A204.1 (cell line): ENCODE measurements at regions not wholly inside any gene's neighbourhood (a gene's known extent, or its start where the extent isn't known, plus 50 kb on each side); places are given as distances from the start of the nearest gene placed in this dataset.
"Not testable (repeated sequence)": the region's sequence is repeated elsewhere in the genome, so short reads cannot be mapped to it uniquely, and the experiment has no call there.

Experiments
- FAIRE-seq: peaks from 2 replicates; lab custom pipeline; 2012; peaks lifted over from hg19 to GRCh38; lab: Jason Lieb, UNC

DNA sequence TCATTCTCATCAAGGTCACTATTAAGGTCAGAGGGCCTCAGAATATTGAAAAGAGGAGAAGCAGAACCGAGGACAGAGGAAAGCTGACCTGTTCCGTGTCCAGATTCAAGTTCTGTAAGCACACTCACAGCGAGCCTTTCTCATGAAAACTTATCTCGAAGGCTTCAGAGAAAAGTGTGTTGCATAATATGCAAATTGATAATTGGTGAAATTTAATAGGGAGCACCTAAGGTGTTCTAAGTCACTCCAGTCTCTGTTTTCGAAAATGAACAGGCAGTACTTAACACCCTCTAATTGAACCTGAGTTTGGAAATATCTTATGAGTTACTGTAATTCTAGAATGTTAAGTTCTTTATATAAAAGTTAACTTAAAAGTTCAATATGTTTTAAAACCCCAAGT is 181.2 kb upstream of the PDE10A start:
- FAIRE-seq = no peak

DNA sequence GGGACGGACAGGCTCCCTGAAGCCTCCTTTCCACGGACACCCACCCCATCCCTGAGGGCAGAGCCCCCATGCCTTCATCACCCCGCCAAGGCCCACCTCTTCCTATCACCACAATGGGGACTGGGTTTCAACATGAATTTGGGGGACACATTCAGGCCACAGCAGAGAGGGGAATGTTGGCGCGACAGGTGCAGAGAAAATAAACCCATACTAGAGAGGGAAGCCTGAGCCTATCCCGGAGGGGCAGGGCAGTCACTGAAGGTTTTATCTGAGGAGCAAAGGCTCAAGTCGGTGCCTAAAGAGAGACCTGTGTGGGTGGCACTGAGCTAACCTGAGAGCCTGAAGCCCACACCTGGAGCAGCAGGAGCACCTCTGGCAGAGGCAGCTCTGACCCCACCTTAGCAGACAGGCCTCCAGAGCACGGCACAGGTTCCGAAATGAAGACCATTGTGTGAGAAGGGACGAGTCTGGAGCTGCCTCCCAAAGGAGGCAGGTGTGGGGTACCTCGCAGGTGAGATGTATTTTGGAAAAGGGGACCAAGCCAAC is 180.6 kb upstream of the PDE10A start:
- no peak for FAIRE-seq

DNA sequence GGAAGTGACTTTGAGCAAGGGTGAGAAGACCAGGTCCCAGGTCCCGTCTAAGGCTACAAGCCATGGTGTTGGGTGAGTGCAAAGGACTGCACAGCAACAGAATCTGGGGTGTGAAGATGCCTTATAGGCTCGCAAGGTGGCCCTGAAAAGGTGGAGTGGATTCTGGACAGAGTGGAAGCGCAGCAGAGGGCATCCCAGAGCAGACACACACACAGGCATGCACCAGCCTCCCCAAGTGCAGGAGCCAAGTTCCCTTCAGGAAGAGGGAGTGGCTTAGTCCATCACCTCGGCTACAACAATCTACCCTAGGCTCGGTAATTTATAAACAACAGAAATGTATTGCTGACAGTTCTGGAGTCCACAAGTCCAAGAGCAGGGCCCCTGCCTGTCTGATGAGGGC is 180.1 kb upstream of the PDE10A start:
- no peak for FAIRE-seq

DNA sequence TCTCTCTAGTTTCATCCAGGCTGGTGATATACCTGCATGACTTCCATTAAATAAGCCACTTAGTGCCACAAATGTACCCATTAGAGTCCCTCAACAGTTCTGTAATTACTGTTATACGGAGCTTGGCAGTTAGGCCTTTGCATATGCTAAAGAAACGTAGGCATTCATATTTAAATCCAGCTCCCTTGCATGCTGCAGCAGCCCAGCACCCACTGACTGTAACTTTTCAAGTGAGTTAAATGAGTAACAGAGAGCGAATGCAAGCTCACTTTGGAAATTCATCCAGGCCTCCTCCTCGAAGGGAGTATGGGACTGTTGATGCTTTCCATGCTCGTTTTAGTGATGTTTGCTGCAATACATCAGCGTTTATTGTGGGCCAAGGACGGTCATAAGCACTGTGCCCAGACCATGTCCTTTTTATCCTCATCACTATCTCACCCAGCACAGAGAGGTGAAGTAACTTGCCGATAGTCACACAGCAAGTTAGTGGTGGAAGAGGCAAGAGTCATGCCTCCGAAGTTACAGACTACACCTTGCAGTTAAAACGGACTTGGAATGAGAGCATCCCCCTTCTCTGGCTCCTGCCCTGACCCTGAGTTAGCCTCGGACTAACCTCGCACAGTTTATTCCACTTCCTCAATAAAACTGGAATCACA is 179.4 kb upstream of the PDE10A start:
- no peak for FAIRE-seq

DNA sequence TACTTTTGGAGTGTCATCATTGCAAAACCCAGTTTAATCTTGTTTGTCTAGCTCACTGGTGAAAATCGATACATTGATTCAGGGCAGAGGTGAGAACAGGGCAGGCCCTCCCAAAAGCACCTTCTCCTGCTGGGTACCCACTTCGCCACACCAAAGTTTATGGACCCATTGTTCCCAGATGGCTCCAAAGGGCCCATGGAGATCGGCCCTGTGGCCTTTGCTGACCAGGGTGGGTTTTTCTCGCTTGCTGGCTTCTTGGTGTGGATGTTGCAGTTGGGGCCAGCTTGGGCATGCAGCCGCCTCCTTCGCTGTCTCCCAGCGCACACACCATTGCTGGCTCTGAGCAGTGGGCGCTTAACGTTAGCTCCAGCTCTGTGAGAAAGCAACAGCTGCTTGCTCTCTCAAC is 178.1 kb upstream of the PDE10A start:
- FAIRE-seq = no peak

DNA sequence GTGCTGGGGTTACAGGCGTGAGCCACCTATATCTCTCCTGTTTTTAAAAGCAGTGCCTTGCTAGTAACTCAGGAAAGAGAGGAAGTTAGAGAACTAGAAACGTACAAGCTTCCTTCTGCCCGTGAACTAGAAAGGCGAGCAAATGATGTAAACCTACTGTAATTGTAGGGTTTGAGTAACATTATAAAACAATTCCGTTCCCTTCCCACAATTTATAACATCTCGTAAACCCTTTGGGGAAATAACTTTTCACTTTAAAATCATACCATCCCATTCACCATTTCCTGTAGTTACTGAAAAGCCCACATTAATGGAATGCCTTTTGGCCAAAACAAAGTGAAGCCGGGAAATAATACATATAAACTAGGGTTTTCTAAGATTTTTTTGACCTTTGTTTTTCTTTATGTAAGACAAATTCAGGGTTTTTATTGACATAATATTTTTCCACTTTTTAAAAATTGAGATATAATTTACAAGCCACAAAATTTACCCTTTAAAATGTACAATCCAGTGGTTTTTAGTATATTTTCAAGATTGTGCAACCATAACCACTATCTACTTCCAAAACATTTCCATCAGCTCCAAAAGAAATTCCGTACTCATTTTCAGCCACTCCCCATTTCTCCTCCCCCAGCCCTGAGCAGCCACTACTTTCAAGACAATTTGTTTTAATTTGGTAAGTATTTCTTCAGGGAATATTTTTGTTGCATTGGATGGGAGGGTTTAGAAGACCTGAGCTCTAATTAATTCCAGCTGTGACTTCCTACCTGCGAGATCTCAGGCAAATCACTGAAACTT is 175.1 kb upstream of the PDE10A start:
- FAIRE-seq = no peak

DNA sequence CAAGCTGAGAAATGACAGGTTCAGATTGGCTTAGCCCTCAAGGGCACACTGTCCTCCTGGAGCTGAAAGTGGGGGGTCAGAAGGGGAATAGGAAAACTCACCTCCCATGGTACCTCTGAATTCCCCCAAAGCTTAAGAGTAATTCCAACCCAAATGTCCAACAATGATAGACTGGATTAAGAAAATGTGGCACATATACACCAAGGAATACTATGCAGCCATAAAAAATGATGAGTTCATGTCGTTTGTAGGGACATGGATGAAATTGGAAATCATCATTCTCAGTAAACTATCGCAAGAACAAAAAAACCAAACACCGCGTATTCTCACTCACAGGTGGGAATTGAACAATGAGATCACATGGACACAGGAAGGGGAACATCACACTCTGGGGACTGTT is 173.6 kb upstream of the PDE10A start:
- not testable (repeated sequence) for FAIRE-seq

DNA sequence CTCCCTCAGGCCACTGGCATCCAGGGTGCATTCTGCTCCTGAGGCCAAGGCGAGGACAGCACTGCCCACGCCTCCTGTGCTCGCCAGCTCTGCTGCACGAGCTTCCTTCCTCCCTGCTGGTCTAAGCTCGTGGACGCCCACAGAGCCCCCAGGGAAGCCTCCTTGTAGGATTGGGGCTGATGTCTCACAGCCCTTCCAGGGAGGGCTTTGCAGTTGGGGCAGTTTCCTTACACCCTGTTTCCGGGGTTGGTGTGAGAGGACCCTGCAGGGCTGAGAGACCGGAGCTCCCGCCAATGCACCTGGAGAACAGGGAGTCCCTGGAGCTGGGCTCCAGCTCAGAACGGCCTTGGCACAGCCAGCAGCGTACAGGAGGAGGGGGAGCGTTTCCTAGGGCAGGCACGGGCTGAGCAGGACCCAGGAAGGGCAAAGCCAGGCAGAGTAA is 172.4 kb upstream of the PDE10A start:
- no peak for FAIRE-seq

DNA sequence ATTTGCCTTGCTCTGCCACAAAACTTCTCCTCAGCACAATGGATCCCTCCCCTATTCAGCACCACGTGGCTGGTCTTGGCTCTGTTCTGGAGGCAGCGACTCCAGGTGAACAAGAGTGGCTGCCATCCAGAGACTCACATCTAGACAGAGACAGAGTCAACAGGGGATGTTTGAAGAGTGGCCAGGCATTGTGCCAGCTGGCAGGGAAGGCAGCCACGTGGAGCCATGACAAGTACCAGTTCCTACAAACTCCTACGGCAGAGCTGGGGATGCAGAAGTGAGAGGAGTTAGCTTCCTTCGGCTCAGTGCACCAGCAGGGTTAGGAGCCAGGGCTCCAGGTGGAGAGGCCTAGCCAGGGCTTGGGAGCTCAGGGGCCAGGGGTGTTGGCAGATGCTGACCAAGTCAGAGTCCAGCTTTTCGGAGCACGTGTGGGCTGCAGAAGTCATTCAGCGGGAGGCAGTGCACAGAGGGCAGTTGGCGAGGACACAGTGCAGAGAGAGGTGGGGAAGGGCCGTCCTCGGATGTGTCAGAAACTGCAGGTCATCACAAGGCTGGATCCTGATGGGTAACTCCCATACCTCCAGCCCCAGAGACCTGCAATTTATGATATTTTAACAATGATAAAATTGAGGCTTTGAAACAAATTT is 171.7 kb upstream of the PDE10A start:
- FAIRE-seq = no peak

DNA sequence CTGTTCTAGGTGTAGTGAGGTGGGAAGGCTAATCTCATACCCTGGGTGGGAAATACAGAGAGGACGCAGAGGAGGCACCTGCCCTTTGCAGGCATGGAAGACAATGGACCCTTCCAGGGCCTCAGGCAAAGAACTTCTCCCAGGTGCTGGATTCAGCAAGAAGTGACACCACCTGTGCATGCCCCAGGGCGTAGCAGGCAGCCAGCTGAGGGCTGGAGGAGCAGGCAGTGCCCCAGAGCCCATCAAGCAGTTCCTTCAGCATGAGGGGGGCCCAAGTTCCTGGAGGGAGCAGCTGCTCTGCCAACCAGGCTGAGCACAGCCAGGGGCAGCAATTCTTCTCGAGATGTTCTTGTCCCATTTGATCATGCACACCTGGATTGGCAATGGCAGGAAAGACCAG is 170.3 kb upstream of the PDE10A start:
- FAIRE-seq = no peak

DNA sequence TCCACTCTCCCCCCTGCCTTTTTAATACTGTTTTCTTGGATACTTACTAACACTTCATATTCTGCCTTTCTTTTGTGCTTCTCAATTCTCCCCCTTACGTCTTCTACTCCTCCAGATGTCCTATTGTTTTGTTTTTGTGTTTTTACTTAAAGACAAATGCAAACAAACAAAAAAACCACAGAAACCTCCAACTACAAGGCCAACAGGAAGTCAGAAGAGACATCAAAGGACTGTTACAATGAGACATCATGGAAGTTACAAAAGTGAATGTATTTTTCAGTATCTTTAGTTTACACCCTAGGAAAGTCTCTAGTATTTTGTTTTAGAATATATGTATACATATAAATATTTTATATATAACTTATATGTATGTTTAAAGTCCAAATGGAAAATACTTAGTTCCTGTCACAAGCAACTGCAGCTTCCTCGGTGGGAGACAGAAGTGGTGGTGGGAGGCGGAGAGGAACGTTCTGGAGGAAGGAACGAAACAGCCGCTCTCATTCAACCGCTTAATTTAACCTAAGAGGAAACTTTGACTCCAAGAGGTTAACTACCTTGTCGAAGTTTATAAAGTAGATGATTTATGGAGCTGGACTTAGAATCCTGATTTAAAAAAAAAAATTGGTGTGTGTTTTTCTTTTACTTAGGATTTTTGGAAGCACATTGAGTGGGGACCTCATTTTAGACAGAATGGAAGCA is 168.9 kb upstream of the PDE10A start:
- no peak for FAIRE-seq

DNA sequence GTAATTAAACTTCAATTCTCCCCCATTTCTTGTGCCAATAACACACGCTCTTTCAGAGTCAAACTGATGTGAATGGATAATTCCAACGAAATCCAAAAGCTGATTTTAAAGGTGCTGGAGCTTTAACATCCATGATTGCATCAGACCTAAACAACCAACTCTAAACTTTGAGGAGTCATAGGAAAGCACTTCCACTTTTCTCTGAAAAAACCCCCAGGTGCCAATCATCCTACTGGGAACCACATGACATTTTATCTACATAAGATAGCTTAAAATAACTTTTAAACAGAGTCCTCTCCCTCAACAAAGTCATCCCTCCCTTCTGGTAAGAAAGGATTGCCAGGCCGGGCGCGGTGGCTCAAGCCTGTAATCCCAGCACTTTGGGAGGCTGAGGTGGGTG is 167.7 kb upstream of the PDE10A start:
- no peak for FAIRE-seq

DNA sequence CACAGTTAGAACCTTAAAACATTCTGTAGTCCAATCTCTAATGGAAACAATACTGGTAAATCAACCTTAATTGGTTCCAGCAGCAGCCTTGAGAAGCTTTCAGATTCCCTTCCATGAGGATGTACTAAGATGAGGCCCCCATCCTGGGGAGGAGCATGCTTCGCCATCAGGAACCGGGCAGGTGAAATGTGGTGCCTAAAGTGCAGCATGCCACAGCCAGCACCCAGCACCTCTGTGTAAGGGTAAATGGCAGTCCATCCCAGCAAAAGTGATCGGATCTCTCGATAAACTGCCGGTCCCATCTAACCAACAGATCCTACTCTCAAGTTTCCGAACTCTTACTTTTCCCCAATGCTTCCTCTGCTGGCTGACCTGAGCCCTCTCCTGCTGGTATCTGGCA is 166.3 kb upstream of the PDE10A start:
- no peak for FAIRE-seq

DNA sequence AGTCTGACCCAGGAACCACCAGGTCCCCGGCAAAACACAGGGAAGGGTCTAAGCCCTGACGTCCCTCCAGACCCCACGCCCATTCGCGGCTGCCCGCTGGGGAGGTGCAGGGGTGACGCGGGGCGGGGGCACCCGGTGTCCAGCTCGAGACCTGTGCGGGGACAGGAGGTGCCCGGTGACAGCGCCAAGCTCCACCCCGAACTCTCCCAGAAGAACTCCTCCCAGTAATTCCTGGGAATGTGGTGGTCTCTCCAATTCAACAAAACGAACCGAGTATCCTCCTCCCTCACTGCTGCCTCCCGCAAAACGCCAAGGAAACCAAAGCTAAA is 164.1 kb upstream of the PDE10A start:
- FAIRE-seq = no peak

DNA sequence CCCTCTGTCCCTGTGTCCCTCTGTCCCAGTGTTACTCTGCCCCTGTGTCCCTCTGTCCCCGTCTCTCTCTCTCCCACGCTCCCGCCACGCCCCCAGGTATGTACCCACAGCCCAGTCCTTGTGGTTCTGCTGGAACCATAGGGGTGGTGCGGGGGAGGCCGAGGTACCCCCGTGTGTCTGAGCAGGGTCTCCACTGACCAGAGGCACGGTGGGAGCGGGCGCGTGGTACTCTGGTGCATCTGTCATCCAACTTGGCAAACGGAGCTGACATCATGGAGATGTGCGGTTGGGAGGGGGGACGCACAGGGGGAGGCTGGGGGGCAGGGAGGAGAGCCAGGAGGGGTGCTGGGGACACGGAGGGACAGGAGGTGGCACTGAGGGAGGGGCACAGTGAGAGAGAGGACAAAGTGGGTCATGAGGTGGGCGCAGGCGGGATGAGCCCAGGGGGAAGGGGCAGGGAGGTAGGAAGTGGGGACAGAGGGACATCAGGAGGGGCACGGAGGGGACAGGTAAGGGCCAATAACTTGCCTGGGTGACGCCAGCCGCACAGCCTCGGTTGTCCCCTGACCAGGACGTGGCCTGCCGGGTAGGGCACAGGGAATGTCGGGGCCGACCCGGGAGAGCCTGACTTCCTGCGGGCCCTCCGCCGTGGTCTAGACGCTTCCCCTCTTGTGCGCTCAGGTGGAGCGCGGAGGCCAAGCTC is 163.6 kb upstream of the PDE10A start:
- FAIRE-seq = no peak

DNA sequence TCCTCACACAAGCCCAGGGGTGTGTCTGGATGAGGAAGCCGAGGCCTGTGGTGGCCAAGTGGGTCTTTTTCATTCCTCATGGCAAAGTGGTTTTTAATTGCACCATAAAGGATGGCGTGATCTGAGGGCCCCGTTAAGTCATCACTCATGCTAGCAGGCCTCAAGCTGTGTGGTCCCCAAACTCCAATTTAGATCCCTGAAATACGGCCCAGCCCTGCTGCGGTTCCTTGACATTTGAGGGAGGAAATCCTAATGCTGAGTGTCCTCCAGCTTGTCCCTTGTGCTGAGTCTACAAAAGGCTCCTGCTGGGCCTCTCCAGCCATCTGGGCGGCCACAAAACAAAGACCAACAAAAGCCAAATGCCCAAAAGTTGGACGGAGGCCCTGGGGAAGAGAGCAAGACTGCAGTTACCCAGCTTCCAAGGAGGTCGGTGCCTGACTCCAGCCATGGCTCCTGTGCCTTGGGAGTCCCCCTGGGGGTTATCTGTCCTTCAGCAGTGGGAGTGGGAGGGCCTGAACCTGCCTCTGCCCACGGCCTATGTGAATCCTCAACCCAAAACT is 162.3 kb upstream of the PDE10A start:
- no peak for FAIRE-seq

DNA sequence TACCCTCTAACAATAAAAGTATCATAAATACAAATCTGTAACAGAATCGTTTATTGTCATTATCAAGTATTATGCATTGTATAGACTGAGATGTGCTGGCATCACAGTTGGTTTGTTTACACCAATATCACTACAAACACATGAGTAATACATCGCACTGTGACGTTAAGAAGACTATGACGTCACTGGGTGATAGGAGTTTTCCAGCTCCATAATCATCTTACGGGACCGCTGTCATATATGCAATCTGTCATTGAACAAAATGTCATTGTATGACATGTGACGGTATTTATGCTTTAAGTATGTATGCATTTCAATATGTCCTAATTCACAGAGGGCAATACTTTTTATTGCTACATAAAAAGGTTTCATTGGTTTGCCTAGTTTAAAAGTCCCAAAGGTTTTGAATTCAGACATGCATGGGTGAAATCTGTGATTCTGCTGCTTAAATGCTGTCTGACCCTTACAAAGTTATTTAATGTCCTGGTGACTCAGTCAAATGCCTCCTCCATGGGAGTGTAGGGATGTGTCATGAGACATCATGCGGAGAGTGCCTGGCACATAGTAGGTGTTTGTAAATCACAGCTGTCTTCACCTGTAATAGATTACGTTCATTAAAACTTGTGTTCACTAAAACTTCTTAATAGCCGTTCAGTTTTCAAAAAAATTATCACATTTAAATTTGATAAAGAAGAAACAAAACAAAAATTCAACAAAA is 160.7 kb upstream of the PDE10A start:
- FAIRE-seq = no peak

DNA sequence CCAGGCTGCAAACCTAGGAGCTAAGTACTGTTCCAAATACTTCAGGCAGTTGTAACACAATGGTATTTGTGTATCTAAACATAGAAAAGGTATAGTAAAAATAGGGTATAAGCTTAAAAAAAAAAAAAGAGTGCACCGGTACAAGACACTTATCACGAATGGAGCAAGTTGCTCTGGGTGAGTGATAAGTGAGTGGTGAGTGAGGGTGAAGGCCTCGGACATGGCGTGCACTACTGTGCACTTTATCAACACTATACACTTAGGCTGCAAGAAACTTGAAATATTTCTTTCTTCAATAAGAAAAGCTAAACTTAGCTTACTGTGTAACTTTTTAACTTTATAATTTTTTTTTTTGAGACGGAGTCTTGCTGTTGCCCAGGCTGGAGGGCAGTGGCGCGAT is 159.5 kb upstream of the PDE10A start:
- FAIRE-seq = no peak

DNA sequence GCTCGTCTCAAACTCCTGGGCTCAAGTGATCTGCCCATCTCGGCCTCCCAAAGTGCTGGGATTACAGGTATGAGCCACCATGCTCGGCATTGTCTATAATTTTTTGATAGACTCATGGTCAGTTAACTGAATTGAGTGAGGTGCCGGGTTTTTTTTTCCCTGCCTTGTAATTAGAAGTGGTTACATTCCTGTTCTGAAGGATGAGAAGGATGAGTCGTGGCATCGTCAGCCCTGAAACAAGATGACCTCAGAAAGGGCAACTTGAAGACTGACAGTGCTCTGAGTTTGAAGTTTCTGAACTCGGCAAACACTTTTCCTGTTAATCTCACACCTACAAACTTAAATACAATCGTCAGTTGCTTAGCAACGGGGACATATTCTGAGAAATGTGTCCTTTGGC is 158.7 kb upstream of the PDE10A start:
- FAIRE-seq = no peak

DNA sequence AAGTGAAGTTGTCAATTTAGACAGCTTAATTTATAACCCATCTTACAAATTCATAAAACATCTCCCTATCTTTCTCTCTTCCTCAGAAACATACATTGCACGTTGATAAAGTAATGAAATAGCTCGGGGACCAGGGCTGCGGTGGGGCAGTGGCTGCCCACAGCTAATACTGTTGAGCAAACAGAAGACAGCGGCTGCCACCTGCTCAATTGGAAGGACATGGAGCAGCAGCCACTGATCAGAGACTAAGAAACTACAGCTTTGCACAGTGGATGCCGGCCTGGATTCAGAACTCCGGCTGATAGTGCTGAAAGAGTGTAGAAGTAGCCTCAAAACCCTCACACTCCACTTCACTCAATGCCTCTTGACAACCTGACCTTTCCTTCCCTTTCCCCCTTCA is 157.9 kb upstream of the PDE10A start:
- no peak for FAIRE-seq

DNA sequence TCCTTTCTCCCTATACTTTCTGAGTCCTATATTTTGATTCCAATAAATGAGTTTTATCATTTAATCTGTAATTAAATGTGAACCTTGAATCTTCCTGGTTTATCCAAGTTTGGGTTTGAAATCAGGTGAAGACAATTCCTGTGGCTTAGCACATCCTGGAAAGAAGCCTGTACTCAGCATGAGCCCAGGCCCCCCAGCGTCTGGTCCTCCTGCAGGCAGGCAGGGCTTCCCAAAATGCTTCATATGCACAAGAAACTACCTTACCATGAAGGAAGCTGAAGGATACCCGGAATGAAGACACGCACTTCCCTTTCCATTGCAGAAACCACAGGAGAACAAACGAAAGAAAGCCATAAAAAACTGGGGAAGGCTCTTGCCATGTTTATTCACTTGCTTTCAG is 157.4 kb upstream of the PDE10A start:
- no peak for FAIRE-seq
